ENCODE measurements at regions not wholly inside any gene's neighbourhood (a gene's known extent, or its start where the extent isn't known, plus 50 kb on each side); places are given as distances from the start of the nearest gene placed in this dataset.
"Not testable (repeated sequence)": the region's sequence is repeated elsewhere in the genome, so short reads cannot be mapped to it uniquely, and the experiment has no call there.

DNA sequence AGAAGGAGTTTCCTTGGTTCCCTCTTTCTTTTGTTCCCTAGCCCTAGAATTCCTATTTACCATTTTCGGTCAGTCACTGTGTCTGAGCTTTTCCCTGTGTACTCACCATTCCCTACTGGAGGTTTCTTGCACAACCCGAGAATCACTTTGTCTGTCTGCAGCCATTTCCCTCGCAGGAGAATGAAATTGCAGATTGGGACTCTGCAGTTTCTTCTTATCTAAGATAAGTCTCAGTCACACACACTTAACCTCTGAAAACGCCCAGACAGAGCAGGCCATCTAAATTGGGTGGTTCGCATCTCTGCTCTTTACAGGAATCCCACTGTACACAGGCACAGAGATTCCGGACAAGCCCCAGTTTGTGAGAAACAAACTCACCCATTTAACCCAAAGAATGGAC is 58.6 kb upstream of the CNTNAP2 start:
- Histone ChIP-seq H3K4me1 (no peaks in the 10 kb centered on the region), H3K9me3 (no peaks in the 10 kb centered on the region), H3K27me3 (no peaks in the 10 kb centered on the region), H3K36me3 (no peaks in the 10 kb centered on the region), H3K27ac (no peak overlapping the region), H3K4me3 (no peak overlapping the region)
- DNase-seq: no peak
- TF ChIP-seq POLR2A (IDR thresholded peaks at IDR 0.05): no peak
- TF ChIP-seq, protein P1, sequence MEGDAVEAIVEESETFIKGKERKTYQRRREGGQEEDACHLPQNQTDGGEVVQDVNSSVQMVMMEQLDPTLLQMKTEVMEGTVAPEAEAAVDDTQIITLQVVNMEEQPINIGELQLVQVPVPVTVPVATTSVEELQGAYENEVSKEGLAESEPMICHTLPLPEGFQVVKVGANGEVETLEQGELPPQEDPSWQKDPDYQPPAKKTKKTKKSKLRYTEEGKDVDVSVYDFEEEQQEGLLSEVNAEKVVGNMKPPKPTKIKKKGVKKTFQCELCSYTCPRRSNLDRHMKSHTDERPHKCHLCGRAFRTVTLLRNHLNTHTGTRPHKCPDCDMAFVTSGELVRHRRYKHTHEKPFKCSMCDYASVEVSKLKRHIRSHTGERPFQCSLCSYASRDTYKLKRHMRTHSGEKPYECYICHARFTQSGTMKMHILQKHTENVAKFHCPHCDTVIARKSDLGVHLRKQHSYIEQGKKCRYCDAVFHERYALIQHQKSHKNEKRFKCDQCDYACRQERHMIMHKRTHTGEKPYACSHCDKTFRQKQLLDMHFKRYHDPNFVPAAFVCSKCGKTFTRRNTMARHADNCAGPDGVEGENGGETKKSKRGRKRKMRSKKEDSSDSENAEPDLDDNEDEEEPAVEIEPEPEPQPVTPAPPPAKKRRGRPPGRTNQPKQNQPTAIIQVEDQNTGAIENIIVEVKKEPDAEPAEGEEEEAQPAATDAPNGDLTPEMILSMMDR (IDR thresholded peaks at IDR 0.05): no peak

DNA sequence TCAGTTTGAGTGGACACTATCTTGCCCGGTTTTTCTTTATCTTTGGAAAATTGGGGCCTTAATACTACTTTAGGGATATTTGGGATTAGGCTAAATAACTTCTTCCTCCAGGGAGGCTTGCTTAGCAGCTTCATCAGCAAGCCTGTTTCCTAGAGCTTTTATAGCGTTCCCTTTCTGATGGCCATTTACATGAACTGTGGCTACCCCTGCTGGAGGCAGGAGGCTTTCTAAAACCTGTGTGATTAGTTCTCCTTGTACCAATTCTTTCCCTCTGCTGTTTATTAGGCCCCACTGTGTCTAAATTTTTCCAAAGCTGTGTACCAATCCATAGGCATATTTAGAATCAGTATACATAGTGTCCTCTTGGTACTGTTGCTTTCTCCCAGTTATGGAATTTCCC is 61.7 kb upstream of the CNTNAP2 start:
- no peak overlapping the region for H3K4me3 ChIP-seq
- H3K27me3 ChIP-seq: no peaks in the 10 kb centered on the region
- DNase-seq: no peak
- no peak overlapping the region for H3K27ac ChIP-seq
- no peaks in the 10 kb centered on the region for H3K36me3 ChIP-seq
- TF ChIP-seq POLR2A (IDR thresholded peaks at IDR 0.05): no peak
- TF ChIP-seq, protein P1 (IDR thresholded peaks at IDR 0.05): no peak
- no peaks in the 10 kb centered on the region for H3K4me1 ChIP-seq
- no peaks in the 10 kb centered on the region for H3K9me3 ChIP-seq

DNA sequence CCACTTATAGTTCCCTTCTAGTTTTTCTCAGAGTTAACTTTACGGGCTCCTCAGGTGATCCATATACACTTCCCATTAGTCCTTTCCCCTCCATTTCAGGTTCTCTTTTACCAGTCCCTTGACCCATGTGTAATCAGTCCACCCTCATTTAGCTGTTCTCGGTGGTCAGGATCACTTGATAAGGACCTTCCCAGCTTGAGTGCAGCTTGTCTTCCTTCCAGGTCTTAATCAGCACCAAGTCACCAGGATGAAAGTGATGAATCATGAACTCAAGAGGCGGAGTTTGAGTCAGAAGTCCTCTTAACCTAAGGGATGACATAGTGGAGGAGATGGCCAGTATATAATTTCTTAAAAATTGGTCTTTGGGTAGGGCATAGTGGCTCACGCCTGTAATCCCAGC is 63.1 kb upstream of the CNTNAP2 start:
- Histone ChIP-seq H3K4me1 (no peaks in the 10 kb centered on the region), H3K4me3 (no peak overlapping the region), H3K27ac (no peak overlapping the region), H3K27me3 (no peaks in the 10 kb centered on the region), H3K9me3 (no peaks in the 10 kb centered on the region), H3K36me3 (no peaks in the 10 kb centered on the region)
- TF ChIP-seq POLR2A (IDR thresholded peaks at IDR 0.05): no peak
- TF ChIP-seq, protein P1 (IDR thresholded peaks at IDR 0.05): no peak
- DNase-seq: no peak

DNA sequence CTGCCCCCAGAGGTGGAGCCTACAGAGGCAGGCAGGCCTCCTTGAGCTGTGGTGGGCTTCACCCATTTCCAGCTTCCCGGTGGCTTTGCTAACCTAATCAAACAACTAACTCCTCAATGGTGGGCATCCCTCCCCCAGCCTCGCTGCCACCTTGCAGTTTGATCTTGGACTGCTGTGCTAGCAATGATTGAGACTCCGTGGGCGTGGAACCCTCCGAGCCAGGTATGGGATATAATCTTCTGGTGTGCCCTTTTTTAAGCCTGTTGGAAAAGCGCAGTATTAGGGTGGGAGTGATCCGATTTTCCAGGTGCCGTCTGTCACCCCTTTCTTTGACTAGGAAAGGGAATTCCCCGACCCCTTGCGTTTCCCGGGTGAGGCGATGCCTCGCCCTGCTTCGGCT is 73.3 kb upstream of the CNTNAP2 start:
- H3K9me3 ChIP-seq, H3K27me3 ChIP-seq, H3K4me1 ChIP-seq, DNase-seq, H3K36me3 ChIP-seq, H3K27ac ChIP-seq, H3K4me3 ChIP-seq: not testable (repeated sequence)

DNA sequence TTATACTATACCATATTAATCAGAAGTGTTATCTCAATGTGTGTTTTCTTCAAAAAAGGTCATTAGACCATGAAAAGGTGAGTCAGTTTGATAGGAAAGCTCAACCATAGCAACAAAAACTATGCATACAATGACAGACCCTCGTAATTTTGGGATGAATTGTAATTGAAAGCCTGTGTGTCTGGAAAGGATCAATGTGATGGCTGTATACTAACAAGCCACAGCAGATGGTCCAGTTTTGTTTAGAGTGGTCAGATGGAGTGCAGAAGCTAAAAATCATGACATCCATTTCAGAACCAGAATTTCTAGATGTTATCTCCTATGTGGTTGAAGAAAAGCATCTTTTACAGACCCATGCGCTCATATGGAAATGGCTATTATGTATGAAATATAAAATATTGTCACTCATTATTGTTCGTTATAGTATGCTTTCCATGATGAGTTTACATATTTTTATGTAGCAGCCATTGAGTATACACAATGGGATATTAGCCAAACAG is 88.3 kb upstream of the CNTNAP2 start:
- Histone ChIP-seq H3K27ac (no peak overlapping the region), H3K4me1 (no peaks in the 10 kb centered on the region), H3K9me3 (peaks cover 0 to 2% (median 0%) of the 10 kb centered on the region in 4 donors), H3K27me3 (no peaks in the 10 kb centered on the region), H3K4me3 (no peak overlapping the region), H3K36me3 (no peaks in the 10 kb centered on the region)
- TF ChIP-seq, protein P1 (IDR thresholded peaks at IDR 0.05): no peak
- no peak for TF ChIP-seq POLR2A (IDR thresholded peaks at IDR 0.05)
- DNase-seq: no peak

DNA sequence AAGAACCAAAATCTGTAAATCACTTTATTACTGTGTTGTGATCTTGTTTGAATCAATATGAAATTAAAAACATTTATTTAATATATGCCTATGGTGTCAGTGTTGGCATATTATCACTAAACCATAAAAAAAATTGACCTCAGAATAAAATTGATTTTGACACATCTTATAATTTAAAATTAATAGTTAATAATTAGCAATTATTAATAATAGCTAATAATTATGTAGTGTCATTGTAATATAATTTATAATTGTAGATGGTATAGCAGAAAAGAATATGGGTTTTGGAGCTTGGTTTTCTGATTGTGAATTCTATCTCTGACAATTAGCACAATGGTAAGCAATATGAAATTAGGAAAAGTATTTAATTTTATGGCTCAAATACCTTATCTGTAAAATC is 89.4 kb upstream of the CNTNAP2 start:
- Histone ChIP-seq H3K36me3 (no peaks in the 10 kb centered on the region), H3K27me3 (no peaks in the 10 kb centered on the region), H3K27ac (no peak overlapping the region), H3K4me3 (no peak overlapping the region), H3K9me3 (peaks cover 0 to 2% (median 0%) of the 10 kb centered on the region in 4 donors), H3K4me1 (no peaks in the 10 kb centered on the region)
- no peak for DNase-seq
- TF ChIP-seq, protein P1 (IDR thresholded peaks at IDR 0.05): no peak
- no peak for TF ChIP-seq POLR2A (IDR thresholded peaks at IDR 0.05)

All from Peyer's patch (tissue), 4 donors.